CD4-positive, CD25-positive, alpha-beta regulatory T cell (primary cell): ENCODE measurements at regions not wholly inside any gene's neighbourhood (a gene's known extent, or its start where the extent isn't known, plus 50 kb on each side); places are given as distances from the start of the nearest gene placed in this dataset.
"Not testable (repeated sequence)": the region's sequence is repeated elsewhere in the genome, so short reads cannot be mapped to it uniquely, and the experiment has no call there.

Experiments
- ATAC-seq, 2 donors: fragments of 150-1000 bp; cut with Tn5 transposase; one replicate each; pipeline ENCODE4 v1.10.0; 2021; ENCODE audit warnings: low read depth in 2 of 2, moderate number of reproducible peaks in 2 of 2, moderate library complexity in 1 of 2
- DNase-seq, 3 donors: peaks; one replicate each; pipeline versions ENCODE4 v3.0.0 to v3.0.0-alpha.2; 2012 to 2022; ENCODE audit warnings: mixed read lengths in 1 of 3
- H3K27ac ChIP-seq: one replicate; pipeline ENCODE4 v1.7.0; 2013; ENCODE audit warnings: mild to moderate bottlenecking, low read length; ENCODE audit not compliant: insufficient read depth, poor library complexity, severe bottlenecking
- H3K27me3 ChIP-seq: one replicate; pipeline ENCODE4 v1.7.0; 2013; ENCODE audit warnings: low read length; ENCODE audit not compliant: control insufficient read depth, insufficient read depth
- H3K36me3 ChIP-seq: one replicate; pipeline ENCODE4 v1.7.0; 2013; ENCODE audit warnings: mild to moderate bottlenecking, low read length, moderate library complexity; ENCODE audit not compliant: control insufficient read depth, insufficient read depth
- H3K4me1 ChIP-seq: 2 replicates; pipeline ENCODE4 v1.7.0; 2013; ENCODE audit warnings: mild to moderate bottlenecking, low read length; ENCODE audit not compliant: insufficient read depth, control insufficient read depth, poor library complexity, severe bottlenecking
- H3K4me3 ChIP-seq: one replicate; pipeline ENCODE4 v1.7.0; 2013; ENCODE audit warnings: low read depth, mild to moderate bottlenecking, low read length, moderate library complexity
- H3K9me3 ChIP-seq, 2 experiments: 1 replicate in 1 of 2; 2 replicates in 1 of 2; pipeline ENCODE4 v1.7.0; 2013; ENCODE audit warnings: low read length in 2 of 2, mild to moderate bottlenecking in 1 of 2, moderate library complexity in 1 of 2; ENCODE audit not compliant: control insufficient read depth in 2 of 2
- H3K27ac Mint-ChIP-seq, 3 donors: one replicate each; pipeline ENCODE4 v1.8.0; 2020 to 2022; ENCODE audit warnings: mild to moderate bottlenecking in 3 of 3, mixed read lengths in 3 of 3, moderate library complexity in 2 of 3
- H3K27me3 Mint-ChIP-seq: one replicate; pipeline ENCODE4 v1.8.0; 2022; ENCODE audit warnings: mild to moderate bottlenecking, mixed read lengths
- H3K36me3 Mint-ChIP-seq: one replicate; pipeline ENCODE4 v1.8.0; 2020; ENCODE audit warnings: mixed read lengths
- H3K4me1 Mint-ChIP-seq, 4 donors: one replicate each; pipeline ENCODE4 v1.8.0; 2020 to 2022; ENCODE audit warnings: mixed read lengths in 4 of 4, mild to moderate bottlenecking in 1 of 4
- H3K4me3 Mint-ChIP-seq, 4 donors: one replicate each; pipeline ENCODE4 v1.8.0; 2020 to 2022; ENCODE audit warnings: mild to moderate bottlenecking in 4 of 4, mixed read lengths in 4 of 4, moderate library complexity in 3 of 4
- H3K9me3 Mint-ChIP-seq, 7 donors: one replicate each; pipeline ENCODE4 v1.8.0; 2020 to 2022; ENCODE audit warnings: mixed read lengths in 7 of 7, mild to moderate bottlenecking in 3 of 7, moderate library complexity in 2 of 7

GRCh38 chr9:104322596-104322995 lies 181.5 kb upstream of the OR13F1 start:
- H3K36me3 Mint-ChIP-seq: no peaks in the 10 kb centered on the region
- no peaks in the 10 kb centered on the region for H3K4me1 Mint-ChIP-seq
- no peaks in the 10 kb centered on the region for H3K36me3 ChIP-seq
- H3K9me3 Mint-ChIP-seq: peaks cover 0 to 4% (median 0%) of the 10 kb centered on the region in 7 donors
- H3K27ac ChIP-seq: no peak overlapping the region
- H3K9me3 ChIP-seq: no peaks in the 10 kb centered on the region
- no peak for DNase-seq
- H3K4me3 ChIP-seq: no peak overlapping the region
- H3K27me3 Mint-ChIP-seq: no peaks in the 10 kb centered on the region
- no peak for ATAC-seq
- H3K4me1 ChIP-seq: no peaks in the 10 kb centered on the region
- H3K27ac Mint-ChIP-seq: no peak overlapping the region
- H3K4me3 Mint-ChIP-seq: no peak overlapping the region
- H3K27me3 ChIP-seq: no peaks in the 10 kb centered on the region

DNA sequence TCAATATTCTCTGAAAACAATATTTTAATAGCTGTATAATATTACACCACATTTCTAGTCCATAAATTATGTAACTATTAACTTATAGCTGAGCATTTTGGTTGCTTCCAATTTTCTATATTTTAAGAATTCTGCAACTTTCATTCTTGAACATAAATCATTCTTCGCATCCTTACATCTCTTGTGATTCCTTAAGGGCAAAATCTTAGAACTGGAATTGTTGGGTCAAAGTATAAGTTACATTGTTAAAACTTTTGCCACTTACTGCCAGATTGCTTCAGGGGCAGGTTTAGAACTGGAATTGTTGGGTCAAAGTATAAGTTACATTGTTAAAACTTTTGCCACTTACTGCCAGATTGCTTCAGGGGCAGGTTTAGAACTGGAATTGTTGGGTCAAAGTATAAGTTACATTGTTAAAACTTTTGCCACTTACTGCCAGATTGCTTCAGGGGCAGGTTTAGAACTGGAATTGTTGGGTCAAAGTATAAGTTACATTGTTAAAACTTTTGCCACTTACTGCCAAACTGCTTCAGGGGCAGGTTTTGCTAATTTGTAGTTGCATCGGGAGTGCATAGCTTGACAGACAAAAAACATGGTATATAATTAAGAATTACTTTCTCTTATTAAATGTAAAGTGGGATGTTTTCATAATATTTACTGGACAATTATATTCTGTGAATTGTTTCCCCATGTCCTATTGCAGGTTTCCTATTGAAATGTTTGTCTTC lies 179.9 kb upstream of the OR13F1 start:
- H3K27ac ChIP-seq, H3K27me3 Mint-ChIP-seq, H3K4me3 Mint-ChIP-seq, H3K36me3 ChIP-seq, H3K9me3 ChIP-seq, H3K4me1 ChIP-seq, DNase-seq, H3K4me1 Mint-ChIP-seq, H3K27ac Mint-ChIP-seq, H3K4me3 ChIP-seq, ATAC-seq, H3K27me3 ChIP-seq, H3K36me3 Mint-ChIP-seq, H3K9me3 Mint-ChIP-seq: not testable (repeated sequence)

GRCh38 chr9:104326912-104327311 lies 177.2 kb upstream of the OR13F1 start:
- H3K27me3 ChIP-seq: no peaks in the 10 kb centered on the region
- H3K27ac Mint-ChIP-seq: no peak overlapping the region
- H3K4me1 Mint-ChIP-seq: no peaks in the 10 kb centered on the region
- H3K4me3 ChIP-seq: no peak overlapping the region
- H3K4me1 ChIP-seq: no peaks in the 10 kb centered on the region
- no peaks in the 10 kb centered on the region for H3K27me3 Mint-ChIP-seq
- H3K27ac ChIP-seq: no peak overlapping the region
- ATAC-seq (no peak), DNase-seq (no peak)
- no peaks in the 10 kb centered on the region for H3K36me3 Mint-ChIP-seq
- H3K4me3 Mint-ChIP-seq: no peak overlapping the region
- no peaks in the 10 kb centered on the region for H3K36me3 ChIP-seq
- H3K9me3 ChIP-seq: no peaks in the 10 kb centered on the region
- H3K9me3 Mint-ChIP-seq: peaks cover 0 to 2% (median 0%) of the 10 kb centered on the region in 7 donors

DNA sequence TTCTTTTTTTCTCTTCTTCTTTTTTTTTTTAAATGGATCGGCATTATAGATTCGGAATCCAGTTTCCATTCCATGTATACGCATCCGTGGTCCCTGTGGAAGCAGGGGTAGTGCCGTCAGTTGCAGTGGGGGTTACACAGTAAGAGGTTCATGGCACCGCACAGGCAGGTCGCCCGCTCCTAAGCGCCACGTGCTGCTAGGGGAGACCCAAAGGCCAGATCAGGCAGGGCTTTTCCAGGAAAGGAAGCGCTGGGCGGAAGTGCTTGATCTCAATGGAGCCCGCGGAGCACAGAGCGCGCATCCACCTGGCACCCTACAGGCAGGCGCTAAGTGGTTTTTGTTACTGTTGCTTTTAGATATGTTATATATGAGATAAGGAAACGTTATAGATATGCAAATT lies 174.8 kb upstream of the OR13F1 start:
- Mint-ChIP-seq H3K4me3 (no peak overlapping the region), H3K27ac (no peak overlapping the region), H3K36me3 (no peaks in the 10 kb centered on the region), H3K9me3 (peaks cover 0 to 2% (median 0%) of the 10 kb centered on the region in 7 donors), H3K4me1 (no peaks in the 10 kb centered on the region), H3K27me3 (peaks cover 6% of the 10 kb centered on the region)
- Histone ChIP-seq H3K36me3 (no peaks in the 10 kb centered on the region), H3K27ac (no peak overlapping the region), H3K9me3 (no peaks in the 10 kb centered on the region), H3K27me3 (no peaks in the 10 kb centered on the region), H3K4me1 (no peaks in the 10 kb centered on the region), H3K4me3 (no peak overlapping the region)
- ATAC-seq (no peak), DNase-seq (no peak)

DNA sequence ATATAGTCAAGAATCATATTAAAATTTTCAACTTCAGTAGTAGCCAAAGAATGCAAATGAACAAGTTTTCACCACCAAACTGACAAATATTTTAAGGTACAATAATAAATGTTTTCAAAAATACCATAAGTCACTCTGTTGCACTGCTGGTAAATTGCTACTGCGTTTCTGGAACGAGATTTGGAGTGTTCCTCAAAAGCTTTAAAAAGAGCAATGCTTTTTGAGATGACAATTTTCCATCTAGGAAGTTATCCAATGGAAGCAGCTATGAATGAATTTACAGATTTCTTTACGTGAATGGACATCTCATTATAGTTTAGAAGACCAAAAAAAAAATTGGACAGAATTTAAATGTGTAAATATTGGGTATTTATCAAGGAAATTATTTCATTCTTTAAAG lies 173.2 kb upstream of the OR13F1 start:
- DNase-seq (no peak), ATAC-seq (no peak)
- Mint-ChIP-seq H3K27ac (no peak overlapping the region), H3K4me3 (no peak overlapping the region), H3K27me3 (peaks cover 6% of the 10 kb centered on the region), H3K36me3 (no peaks in the 10 kb centered on the region), H3K4me1 (no peaks in the 10 kb centered on the region), H3K9me3 (peaks cover 0 to 6% (median 2%) of the 10 kb centered on the region in 7 donors)
- no peak overlapping the region for H3K27ac ChIP-seq
- no peak overlapping the region for H3K4me3 ChIP-seq
- no peaks in the 10 kb centered on the region for H3K4me1 ChIP-seq
- H3K36me3 ChIP-seq: no peaks in the 10 kb centered on the region
- H3K27me3 ChIP-seq: no peaks in the 10 kb centered on the region
- no peaks in the 10 kb centered on the region for H3K9me3 ChIP-seq

DNA sequence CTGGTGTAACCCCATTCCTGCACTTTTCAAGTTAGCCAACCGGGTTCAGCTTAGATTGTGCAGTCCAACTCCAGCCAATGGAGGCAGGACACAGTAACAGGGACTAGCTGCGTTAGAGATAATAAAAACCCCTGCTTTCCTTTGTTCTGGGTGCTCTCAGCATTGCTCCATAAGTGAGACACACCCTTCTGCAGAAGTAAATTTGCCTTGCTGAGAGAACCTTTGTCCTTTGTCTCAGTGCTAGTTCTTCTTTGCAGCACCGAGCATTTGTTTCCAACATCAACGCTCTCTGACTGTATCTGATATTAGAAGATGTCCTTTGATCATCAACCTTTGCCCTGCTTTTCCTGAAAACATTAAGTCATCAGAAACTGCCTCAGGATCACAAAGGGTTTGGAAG lies 169.5 kb upstream of the OR13F1 start:
- Mint-ChIP-seq H3K27me3 (peaks cover 6% of the 10 kb centered on the region), H3K4me1 (no peaks in the 10 kb centered on the region), H3K36me3 (no peaks in the 10 kb centered on the region), H3K27ac (no peak overlapping the region), H3K4me3 (no peak overlapping the region), H3K9me3 (peaks cover 0 to 8% (median 2%) of the 10 kb centered on the region in 7 donors)
- no peak overlapping the region for H3K4me3 ChIP-seq
- H3K36me3 ChIP-seq: no peaks in the 10 kb centered on the region
- no peaks in the 10 kb centered on the region for H3K4me1 ChIP-seq
- DNase-seq (no peak), ATAC-seq (no peak)
- no peaks in the 10 kb centered on the region for H3K27me3 ChIP-seq
- H3K27ac ChIP-seq: no peak overlapping the region
- H3K9me3 ChIP-seq: no peaks in the 10 kb centered on the region

DNA sequence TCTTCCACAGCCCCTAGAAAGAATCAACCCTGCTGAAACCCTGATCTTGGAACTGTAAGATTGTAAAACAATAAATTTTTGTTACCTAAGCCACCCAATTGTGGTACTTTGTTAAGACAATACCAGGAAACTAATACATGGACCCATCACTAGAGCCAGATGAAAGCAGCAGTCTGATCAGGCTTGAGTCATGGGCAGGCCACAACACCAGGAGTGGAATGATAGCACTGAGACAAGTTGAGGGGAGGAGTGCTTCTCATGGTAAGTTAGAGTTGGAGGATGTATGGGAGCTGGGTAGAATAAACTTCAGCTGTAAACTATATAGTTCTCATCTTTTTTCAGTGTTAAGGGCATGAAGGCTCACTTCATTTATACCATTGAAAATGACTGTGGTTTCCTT lies 164.4 kb upstream of the OR13F1 start:
- Mint-ChIP-seq H3K4me3 (no peak overlapping the region), H3K27ac (no peak overlapping the region), H3K4me1 (no peaks in the 10 kb centered on the region), H3K9me3 (peaks cover 0 to 8% (median 2%) of the 10 kb centered on the region in 7 donors), H3K27me3 (no peaks in the 10 kb centered on the region), H3K36me3 (no peaks in the 10 kb centered on the region)
- no peaks in the 10 kb centered on the region for H3K27me3 ChIP-seq
- H3K4me3 ChIP-seq: no peak overlapping the region
- H3K9me3 ChIP-seq: no peaks in the 10 kb centered on the region
- no peaks in the 10 kb centered on the region for H3K4me1 ChIP-seq
- ATAC-seq (no peak), DNase-seq (no peak)
- H3K27ac ChIP-seq: no peak overlapping the region
- H3K36me3 ChIP-seq: no peaks in the 10 kb centered on the region

GRCh38 chr9:104342552-104342951 lies 161.5 kb upstream of the OR13F1 start:
- ATAC-seq (no peak), DNase-seq (no peak)
- no peaks in the 10 kb centered on the region for H3K4me1 ChIP-seq
- H3K4me3 ChIP-seq: no peak overlapping the region
- Mint-ChIP-seq H3K4me1 (no peaks in the 10 kb centered on the region), H3K4me3 (no peak overlapping the region), H3K9me3 (peaks cover 0 to 4% (median 0%) of the 10 kb centered on the region in 7 donors), H3K36me3 (no peaks in the 10 kb centered on the region), H3K27me3 (no peaks in the 10 kb centered on the region), H3K27ac (no peak overlapping the region)
- no peak overlapping the region for H3K27ac ChIP-seq
- H3K27me3 ChIP-seq: no peaks in the 10 kb centered on the region
- H3K36me3 ChIP-seq: no peaks in the 10 kb centered on the region
- no peaks in the 10 kb centered on the region for H3K9me3 ChIP-seq
